Ramos (cell line): ENCODE measurements at regions not wholly inside any gene's neighbourhood (a gene's known extent, or its start where the extent isn't known, plus 50 kb on each side); places are given as distances from the start of the nearest gene placed in this dataset.

Experiments
- in situ Hi-C: fragments of 300-500 bp; cut with MboI; formaldehyde crosslinking; loops from one replicate; pipeline ENCODE4 v1.14.3; 2022; ENCODE audit warnings: low sequenced_read_pairs; ENCODE audit not compliant: unreplicated experiment

DNA sequence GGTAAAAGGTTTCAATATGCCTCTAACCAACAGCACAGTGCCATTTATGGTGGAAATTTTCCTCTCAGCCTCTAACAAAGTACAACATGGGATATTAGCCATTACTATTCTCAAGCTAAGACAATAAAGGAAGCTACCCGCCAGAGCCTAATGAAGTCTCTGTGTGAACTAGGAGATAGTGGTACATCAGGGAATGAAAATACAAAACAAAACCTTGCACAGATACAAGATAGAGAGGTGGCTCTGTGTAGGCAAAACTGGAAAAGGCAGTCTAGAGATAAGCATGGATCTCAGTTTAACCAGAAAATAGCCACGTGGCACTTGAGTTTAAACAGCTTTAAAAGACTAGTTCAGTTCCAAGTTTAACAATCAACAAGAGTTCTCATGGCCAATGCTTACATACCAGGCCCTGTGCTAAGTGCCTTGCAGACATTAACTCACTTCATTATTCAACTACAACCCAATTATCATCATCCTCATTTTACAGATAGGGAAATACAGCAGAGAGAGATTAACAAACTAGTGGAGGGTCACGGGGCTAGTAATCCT, 279.3 kb downstream of the IGSF11 start:
- in situ Hi-C loops, result no loop called here

DNA sequence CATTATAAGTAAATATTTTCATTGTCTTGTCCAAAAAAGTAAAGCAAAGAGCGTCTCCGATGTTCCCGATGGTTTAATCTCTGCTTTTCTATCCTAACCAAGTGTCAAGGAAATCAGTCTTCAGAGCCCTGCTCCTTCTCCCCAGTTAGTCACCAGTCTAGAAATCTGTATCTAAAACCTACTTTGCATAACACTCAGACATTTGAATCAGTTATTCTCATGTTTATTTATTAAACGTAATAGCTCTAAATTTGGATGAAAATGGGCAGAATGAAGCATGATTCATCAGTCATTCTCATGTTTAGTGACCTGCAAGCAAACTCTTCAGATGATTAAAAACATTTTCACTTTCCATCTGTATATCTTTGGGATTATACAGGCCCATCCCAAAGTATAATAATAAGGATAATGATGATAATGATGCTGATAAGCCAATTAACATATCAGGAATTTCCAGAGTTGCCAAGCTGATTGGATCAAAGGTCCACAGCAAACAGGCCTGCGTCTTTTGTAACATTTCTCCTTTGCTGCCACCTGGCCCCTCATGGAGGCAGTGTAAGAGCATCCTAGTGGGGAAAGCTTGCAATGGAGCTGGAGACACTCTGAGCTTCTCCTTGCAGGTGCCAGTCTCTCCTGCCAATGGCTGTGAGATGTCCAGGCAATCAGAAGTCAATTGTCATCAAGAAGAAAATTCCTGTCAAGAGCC, 273.9 kb downstream of the IGSF11 start:
- in situ Hi-C loops, result no loop called here

DNA sequence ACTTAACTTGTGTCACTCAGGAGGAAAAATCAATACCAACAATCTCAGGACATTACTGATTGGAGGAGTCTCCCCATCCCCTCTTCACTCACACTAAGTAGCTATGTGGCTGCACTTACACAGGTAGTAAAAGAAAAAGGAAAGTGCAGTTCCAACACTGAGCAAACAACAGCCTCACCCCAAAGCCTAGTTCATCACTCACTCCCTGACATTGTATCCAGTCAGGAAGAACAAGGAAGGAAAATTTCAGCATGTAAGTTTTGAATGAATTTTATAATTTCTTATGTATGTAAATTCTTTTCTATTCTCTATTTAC, 273.4 kb downstream of the IGSF11 start:
- in situ Hi-C loops, result no loop called here

DNA sequence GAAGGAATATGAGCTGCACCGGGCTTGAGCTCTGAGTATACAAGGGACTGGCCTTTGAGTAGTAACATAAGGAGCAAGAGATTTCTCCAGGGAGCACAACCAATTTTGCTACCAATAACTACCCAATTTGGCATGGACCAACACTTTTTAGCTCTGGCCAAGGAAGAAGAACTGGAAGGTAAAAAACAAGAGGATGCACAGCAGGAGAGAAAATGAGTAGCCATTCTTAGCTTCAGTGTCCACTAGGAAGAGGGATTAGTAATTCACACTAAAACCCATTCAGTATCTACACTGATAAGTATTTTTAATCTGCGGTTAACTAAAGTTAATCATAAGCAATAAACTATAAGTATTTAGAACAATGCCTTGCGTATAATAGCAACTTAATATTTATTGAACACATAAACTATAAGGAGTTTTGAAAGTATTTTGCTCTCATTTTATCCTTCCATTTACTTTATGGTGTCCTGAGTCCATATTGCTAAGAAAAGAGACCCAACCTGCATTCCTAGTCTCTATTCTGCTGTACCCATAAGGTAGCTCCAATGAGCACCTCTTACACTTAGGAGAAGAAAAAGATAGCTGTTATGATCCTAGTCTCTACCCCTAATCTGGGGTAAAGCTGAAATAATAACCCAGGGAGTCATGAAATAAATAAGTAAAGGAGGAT, 268.9 kb downstream of the IGSF11 start:
- in situ Hi-C loops, result no loop called here

DNA sequence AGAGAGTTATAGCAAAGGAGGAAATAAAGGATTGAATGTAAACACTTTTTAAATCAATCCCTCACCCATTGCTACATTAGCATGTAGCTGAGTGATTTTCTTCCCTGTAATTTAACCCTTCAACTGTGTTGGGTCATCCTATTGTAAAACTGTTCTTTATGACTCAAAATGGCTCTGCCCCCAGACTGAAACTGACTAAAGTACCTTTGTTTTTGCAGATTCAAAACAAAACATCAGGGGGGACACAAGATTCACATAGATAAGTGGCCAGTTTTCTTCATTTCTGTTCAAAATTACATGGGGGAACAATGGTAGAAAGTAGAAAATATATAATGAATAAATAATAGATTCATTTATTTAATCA, 268.4 kb downstream of the IGSF11 start:
- in situ Hi-C loops, result no loop called here

DNA sequence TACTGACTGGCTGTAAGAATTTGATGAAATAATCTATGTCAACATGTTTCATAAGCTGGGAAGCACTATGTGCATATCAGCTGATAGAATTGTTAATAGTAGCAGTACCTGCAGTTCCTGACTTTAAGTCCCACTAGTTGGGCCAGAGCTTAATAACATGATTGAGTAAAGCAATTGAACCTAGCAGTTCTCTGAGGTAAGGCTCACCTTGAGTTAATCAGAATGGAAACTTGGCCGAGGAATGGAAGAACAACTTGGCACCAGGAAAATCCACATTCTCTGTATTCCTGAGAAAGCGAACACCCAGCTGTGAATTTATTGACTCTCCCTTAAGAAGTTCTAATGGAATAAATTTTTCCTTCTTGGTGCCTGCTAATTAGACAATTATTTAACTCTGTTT, 262.6 kb downstream of the IGSF11 start:
- in situ Hi-C loops, result no loop called here

DNA sequence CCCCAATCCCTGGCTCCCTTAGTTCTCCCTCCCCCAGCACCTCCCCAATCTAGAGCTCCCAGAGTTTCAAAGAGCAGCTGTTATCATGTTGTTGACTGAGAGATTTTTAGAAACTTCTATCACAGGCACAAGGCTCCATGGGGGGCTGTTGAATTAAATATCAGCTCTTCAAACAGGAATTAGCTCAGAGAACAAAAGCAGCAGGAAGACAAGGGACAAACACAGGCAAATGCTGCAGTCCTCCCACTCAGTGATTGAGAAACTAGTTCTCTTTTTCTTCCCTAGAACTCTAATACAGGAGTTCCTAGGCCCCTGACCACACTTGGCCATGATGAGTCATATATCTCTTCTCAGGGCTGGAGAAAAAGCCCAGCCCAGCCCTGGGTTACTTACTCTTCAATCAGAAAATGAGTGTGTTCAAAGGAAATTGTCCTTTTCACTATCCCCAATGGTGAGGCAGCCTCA, 262.1 kb downstream of the IGSF11 start:
- in situ Hi-C loops, result no loop called here

DNA sequence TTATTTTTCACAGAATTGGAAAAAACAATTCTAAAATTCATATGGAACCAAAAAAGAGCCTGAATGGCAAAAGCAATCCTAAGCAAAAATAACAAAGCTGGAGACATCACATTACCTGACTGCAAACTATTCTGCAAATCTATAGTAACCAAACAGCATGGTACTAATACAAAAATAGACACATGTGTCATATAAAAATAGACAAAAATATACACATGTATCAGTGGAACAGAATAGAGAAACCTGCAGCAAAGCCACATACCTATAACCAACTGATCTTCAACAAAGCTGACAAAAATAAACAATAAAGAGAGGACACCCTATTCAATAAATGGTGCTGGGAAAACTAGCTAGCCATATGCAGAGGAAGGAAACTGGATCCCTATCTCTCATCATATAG, 259.6 kb downstream of the IGSF11 start:
- in situ Hi-C loops, result no loop called here

DNA sequence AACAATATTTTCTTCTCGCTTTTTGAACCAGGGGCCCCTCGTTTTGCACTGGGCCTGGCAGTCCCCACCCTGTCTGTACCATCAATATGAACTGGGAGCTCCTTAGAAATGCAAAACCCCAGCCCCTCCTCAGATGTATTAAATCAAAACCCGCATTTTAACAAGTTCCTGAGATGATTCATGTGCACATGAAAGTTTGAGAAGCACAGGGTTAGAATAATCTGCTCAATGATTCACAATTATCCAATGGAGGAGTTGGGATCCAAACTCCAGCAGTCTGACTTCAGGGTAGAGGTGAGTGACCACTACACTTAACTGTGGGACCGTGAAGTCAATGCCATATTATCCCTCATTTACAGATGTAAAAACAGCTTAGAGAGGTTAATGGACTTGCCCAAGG, 256.4 kb downstream of the IGSF11 start:
- in situ Hi-C loops, result no loop called here

DNA sequence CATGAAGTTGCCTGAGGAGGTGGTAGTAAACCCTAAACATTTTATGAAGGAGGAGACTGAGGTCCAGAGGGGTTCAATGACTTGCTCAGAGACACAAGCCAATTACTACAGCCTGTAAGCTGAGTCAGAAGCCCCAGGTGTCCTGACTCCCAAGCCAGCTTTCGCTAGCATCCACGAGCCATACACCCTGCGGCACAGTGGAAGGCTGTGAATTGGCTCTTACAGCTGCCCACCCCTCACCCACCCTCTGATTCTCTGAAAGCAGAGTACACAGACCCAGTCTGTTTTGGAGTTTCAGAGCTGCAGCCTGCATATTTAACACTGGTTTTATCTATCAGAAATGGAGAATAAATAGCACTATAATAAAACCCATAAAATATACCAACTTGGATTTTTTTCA, 253.4 kb downstream of the IGSF11 start:
- in situ Hi-C loops, result no loop called here

DNA sequence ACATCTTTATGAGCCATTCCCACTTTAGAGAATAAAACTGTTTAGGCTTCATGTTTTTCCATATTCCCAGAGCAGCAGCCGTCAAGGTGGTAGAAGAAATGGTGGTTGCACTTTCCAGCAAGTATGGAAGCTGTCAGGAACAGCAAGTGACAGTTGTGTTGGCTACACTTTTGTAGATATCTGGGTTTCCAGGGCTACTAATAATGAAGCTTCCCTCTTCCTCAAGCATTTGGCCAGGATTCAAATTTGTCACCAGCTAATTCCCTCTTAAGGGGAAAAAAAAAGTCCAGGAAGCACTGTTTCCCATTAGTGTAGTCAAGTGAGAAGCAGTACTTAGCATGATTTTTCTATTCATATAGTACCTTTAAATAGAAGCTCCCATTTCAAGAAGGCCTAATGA, 252.8 kb downstream of the IGSF11 start:
- in situ Hi-C loops, result no loop called here

DNA sequence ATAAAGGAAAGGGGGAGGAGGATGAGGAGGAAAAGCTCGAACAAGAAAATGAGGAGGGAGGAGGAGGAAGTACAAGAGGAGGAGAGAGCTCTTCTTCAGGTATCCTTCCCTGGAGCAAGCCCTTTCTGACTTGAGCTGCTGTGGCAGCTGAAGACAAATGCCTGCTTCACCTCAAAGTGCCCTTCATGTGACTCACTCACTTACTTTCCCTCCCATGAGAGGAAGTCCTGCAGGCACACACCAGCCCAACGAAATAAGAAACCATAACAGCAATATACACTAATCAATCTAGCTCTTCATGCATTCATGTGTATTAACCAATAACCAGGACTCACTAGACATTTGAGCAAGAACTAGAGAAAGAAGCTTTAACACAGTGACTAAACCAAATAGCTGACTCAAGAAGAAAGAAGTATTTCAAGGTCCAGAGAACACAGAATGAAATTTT, 251.9 kb downstream of the IGSF11 start:
- in situ Hi-C loops, result no loop called here

DNA sequence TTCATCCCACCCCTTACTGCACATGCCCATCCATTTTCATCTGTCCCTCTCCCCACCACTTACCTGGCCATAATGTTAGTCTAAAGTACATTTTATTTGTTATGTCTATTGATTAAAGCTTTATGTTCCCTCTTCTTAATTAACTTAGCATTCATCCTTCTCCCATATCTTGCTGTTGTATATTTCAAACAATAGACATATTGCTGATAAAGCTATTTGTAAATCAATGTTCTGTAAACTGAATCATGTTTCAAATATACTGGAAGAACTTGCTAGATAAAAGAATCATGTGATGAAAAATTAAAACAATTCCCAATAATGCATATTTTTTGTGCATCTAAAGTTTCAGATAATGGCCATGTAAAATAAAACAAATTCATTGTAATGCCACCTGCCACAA, 249.2 kb downstream of the IGSF11 start:
- in situ Hi-C loops, result no loop called here

DNA sequence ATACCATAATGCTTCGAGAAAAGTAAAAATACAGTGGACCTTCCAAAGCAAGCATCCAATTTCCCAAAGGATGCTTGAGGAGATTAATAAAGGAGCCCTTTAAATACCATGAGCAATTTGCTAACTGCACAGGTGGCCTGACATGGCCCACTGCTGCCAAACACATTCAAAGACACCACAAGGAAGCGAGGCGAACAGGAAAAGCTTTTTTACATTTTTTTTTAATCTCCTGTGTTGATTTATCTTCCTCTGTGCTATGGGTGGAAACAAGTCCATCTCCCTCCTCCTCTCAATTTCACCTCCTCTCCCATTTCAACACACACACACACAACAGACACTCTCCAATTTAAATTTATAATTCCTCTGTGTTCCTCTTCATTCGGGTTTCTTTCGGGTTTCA, 243.4 kb downstream of the IGSF11 start:
- in situ Hi-C loops, result no loop called here

DNA sequence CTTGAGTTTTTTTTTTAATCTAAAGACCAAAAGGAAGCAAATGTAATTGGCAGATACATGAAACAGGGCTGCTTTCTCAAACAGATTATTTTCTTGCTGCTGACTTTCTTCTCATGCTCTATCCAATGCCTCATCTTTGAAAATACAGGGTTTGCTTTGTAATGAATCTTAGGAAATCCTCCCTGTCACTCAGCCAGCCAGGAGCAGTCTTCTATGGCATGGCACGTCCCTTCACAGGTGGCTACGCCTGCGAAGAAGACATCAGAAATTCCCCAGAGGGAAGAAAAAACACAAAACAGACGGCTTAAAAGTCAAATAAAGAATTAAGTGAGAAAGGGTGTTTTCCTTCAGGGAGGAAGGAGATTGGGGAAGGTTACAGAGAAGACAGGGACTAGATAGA, 242.5 kb downstream of the IGSF11 start:
- in situ Hi-C loops, result no loop called here

DNA sequence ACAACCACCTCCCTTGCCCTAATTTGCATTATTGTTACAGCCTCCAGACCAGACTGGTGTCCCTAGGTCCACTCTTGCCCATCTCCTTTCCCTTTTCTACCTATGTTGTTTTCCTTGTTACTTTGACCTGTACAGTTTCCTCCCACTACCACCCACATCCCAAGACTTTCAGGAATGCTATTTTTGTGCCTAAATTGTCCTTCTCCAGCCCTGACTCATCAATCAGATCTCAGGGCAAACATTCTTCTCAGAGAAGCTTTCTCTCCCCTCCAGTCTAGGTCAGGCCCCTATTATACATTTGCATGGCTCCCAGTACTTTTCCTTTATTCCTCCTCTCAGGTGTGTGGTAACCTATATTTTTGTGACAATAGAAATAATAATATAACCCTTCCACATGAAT, 241.5 kb downstream of the IGSF11 start:
- in situ Hi-C loops, result no loop called here

DNA sequence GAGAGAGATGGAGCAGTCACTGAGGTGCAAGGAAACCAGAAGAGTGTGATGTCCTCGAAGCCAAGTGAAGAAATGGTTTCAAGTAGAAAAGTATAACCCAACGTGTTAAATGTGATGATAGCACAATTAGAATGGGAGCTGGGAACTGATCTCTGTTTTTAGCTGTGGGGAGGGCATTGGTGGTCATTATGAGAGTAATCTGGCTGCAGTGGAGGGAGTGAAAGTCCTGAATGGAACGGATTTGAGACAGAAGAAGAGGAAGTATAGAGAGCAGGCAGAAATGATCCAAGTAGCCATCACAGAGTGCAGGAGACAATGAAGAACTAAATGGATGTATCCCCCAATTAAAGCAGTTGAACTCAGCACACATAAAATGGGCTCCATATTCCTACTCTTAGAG, 235.3 kb downstream of the IGSF11 start:
- in situ Hi-C loops, result no loop called here

DNA sequence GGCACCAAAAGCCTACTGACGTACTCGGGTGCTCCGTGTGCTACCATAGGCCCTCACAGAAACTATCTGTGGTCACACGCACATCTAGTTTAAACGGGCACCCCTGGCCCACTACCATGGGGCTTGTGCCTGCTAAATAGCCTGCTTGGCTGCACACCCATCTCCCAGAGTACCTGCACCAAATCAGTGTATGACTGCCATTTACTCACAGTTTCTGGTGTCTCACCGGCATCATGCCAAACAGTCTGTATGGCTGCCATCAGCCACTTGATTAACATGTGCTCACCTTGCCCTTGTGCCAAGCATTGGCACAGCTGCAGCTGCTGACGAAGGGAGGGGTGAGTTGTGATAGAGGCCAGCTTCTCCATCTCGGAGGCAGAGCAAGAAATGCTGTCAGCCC, 232.7 kb downstream of the IGSF11 start:
- in situ Hi-C loops, result no loop called here

DNA sequence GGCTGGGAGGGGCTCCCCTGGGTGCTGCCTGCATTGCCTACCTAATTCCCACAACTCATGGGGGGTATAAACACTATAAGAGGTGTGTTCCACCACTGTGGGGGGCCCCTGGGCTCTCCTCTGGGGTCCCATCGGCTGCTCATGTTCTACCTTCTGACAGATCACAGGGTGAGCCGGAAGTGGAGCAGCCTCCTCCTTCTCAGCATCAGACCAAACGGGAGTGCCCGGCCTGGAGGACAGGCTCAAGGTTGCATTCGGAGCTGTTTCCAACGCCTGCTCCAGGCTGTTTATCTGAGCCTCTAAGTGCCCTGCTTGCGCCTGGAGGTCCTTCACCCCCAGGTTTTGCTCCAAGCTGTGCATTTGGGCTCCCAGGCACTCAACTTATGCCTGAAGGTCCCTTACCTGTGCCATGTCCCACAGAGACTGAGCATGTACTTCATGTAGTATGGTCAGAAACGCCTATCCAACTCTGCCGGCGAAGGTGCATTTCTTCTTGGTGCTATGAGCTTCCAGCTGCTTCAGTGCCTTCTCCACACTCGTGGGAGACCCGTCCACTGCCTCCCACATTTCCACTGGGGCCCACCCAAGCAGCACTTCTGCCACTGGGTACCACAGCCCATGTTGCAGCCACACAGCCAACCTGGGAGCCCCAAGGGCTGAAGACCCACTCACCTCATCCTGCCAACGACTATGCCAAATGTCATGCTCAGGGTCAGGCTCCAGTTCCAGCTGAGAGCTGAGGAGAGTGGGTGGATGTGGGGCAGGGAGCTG, 232.1 kb downstream of the IGSF11 start:
- in situ Hi-C loops, result no loop called here

DNA sequence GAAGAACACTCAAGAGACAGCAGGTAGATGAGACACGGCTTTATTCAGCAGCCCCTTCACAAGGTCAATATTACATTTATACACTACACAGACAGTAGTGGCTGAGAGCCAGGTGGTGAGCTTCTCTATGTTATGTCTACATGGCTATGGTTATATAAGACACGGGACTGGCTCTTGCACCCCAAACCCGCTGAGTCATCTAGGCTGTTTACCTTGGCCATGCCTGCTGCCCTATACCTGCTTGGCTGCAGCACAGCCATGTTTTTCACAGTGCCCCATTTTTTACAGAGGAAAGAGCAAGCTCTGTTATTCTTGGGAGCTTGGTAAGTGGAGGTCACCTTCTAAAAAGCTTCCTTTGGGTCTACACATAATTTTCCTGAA, 231.6 kb downstream of the IGSF11 start:
- in situ Hi-C loops, result no loop called here

DNA sequence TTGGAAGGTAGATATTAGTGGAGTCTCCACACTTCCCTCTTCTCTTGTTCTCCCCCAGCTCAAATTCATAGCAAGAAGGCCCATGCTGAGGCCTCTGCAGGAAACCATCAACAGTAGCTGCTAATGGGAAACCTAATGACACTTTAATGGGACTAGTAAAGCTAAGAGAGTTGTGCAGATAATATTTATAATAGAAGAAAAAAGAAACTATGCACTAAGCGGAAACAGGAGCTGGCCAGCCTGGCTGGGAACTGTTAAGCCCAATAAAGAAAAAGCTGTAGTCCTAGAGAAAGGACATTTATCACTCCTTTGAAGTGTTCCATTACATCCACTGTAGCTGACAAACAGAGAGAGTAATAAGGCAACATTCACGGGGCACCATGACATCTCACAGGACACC, 229.6 kb downstream of the IGSF11 start:
- in situ Hi-C loops, result no loop called here
